ENCODE measurements at regions not wholly inside any gene's neighbourhood (a gene's known extent, or its start where the extent isn't known, plus 50 kb on each side); places are given as distances from the start of the nearest gene placed in this dataset.

DNA sequence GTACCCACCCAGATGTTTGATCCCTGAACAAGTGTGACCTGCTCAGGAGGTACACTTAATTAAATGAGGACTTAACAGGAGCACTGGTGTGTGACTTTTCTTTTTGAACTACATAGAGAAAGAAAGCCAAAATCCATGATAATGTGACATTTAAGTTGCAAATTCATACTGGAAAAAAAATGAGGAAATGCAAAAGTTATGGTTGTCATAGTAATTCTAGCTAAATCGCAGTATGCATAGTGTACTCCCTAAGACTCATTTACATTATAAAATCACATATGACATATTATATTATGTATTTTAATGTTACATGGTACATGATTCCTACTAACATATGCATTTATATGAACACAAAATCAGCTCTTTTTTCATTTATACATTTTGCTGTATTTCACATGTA lies 92.0 kb upstream of the PCSK5 start:
- Histone ChIP-seq H3K27ac (ENCODE audit: insufficient read depth, low read length) (no peak overlapping the region), H3K9me1 (ENCODE audit: insufficient read depth, low read length) (no peaks in the 10 kb centered on the region), H2AFZ (replicated peaks; ENCODE audit: low read length, poor library complexity) (no peak overlapping the region), H3K4me1 (ENCODE audit: control insufficient read depth, insufficient read depth, low read length) (no peaks in the 10 kb centered on the region), H3K4me2 (ENCODE audit: low read depth, low read length) (no peak overlapping the region), H3K79me1 (ENCODE audit: low read depth in 1 of 2, low read length in 2 of 2) (no peaks in the 10 kb centered on the region), H3K18ac (ENCODE audit: low read depth, low read length) (no peak overlapping the region), H3K23ac (ENCODE audit: low read depth, low read length) (no peak overlapping the region), H2AK9ac (replicated peaks; ENCODE audit: low read depth, low read length, poor library complexity) (no peak overlapping the region), H3K56ac (ENCODE audit: extremely low read depth, insufficient read depth, low read length) (no peak overlapping the region), H3K27me3 (ENCODE audit: control insufficient read depth, insufficient read depth, low read length) (no peaks in the 10 kb centered on the region), H2BK5ac (ENCODE audit: low read depth, low read length, poor library complexity, severe bottlenecking) (no peak overlapping the region), H2BK15ac (ENCODE audit: low read depth, low read length) (no peak overlapping the region), H4K5ac (ENCODE audit: low read depth, low read length) (no peak overlapping the region), H4K8ac (ENCODE audit: low read depth in 2 of 2, low read length in 2 of 2) (no peak overlapping the region), H2BK120ac (ENCODE audit: low read depth, low read length) (no peak overlapping the region), H3K9ac (ENCODE audit: low read depth, low read length) (no peak overlapping the region), H2AK5ac (ENCODE audit: low read depth, low read length) (no peak overlapping the region), H2BK20ac (ENCODE audit: low read depth, low read length) (no peak overlapping the region), H3K36me3 (ENCODE audit: control insufficient read depth, insufficient read depth, low read length) (no peaks in the 10 kb centered on the region), H4K91ac (ENCODE audit: insufficient read depth, low read depth, low read length) (no peak overlapping the region), H4K20me1 (ENCODE audit: insufficient read depth, low read length) (no peaks in the 10 kb centered on the region), H3K4me3 (ENCODE audit: insufficient read depth, low read depth, low read length) (no peak overlapping the region), H3K14ac (replicated peaks; ENCODE audit: low read depth, low read length) (no peak overlapping the region), H3K9me3 (ENCODE audit: control insufficient read depth, insufficient read depth, low read length) (no peaks in the 10 kb centered on the region), H3K4ac (ENCODE audit: low read depth, low read length) (no peak overlapping the region)
- no peak for DNase-seq
- ChIA-PET POLR2A (ENCODE audit: unreplicated experiment) (interaction anchor here (0.7 kb wide), 1 partner anchor 1202 kb away, joined by 4 read pairs; no protein-coding TSS in a partner anchor), CTCF (no interaction called here)
- BruUV-seq (replicated peaks): no TSS peak
- in situ Hi-C loops (cut with MboI; ENCODE audit: low sequenced_read_pairs) (no loop called here), dilution Hi-C loops (cut with HindIII; ENCODE audit: low sequenced_read_pairs, unreplicated experiment) (no loop called here), intact Hi-C loops (cut with micrococcal nuclease) (no loop called here)
- TF ChIP-seq CHD1 (IDR thresholded peaks at IDR 0.05; ENCODE audit: low read depth, low read length) (no peak), MAZ (IDR thresholded peaks at IDR 0.05; ENCODE audit: borderline replicate concordance, low read depth, low read length) (no peak), RAD21 (IDR thresholded peaks at IDR 0.05; ENCODE audit: low read length) (no peak), MAFK (IDR thresholded peaks at IDR 0.05; ENCODE audit: low read depth, low read length) (no peak), NFE2L2 (IDR thresholded peaks at IDR 0.05; ENCODE audit: low read depth, low read length) (no peak), RFX5 (IDR thresholded peaks at IDR 0.05; ENCODE audit: low read depth, low read length) (no peak), SMC3 (IDR thresholded peaks at IDR 0.05; ENCODE audit: low read depth, low read length) (no peak), POLR2A (IDR thresholded peaks at IDR 0.05; ENCODE audit: low read depth, low read length) (no peak)
- ATAC-seq (ENCODE audit: low read depth): no peak
- WGBS, 2 experiments (ENCODE audit: extremely low coverage in 2 of 2, insufficient read length in 1 of 2): no CpG with 5 or more reads among the region's 1 CpG
